Ishikawa (cell line): ENCODE measurements at regions not wholly inside any gene's neighbourhood (a gene's known extent, or its start where the extent isn't known, plus 50 kb on each side); places are given as distances from the start of the nearest gene placed in this dataset.

Experiments used
- CEBPB ChIP-seq: IDR thresholded peaks from 2 replicates; pipeline ENCODE4 v1.6.1; 2012
- EGR1 ChIP-seq: IDR thresholded peaks from 2 replicates; pipeline ENCODE4 v1.6.1; 2012
- EP300 ChIP-seq: IDR thresholded peaks from 2 replicates; pipeline ENCODE4 v1.6.1; 2012; ENCODE audit warnings: borderline replicate concordance
- FOXM1 ChIP-seq: IDR thresholded peaks from 2 replicates; pipeline ENCODE4 v1.6.1; 2012; ENCODE audit warnings: low read depth, borderline replicate concordance
- NFIC ChIP-seq: IDR thresholded peaks from 2 replicates; pipeline ENCODE4 v1.6.1; 2012
- RAD21 ChIP-seq: IDR thresholded peaks from 2 replicates; pipeline ENCODE4 v1.6.1; 2012; ENCODE audit warnings: low read depth
- YY1 ChIP-seq: IDR thresholded peaks from 2 replicates; pipeline ENCODE4 v1.6.1; 2012; ENCODE audit warnings: low read depth
- ZBTB7A ChIP-seq: IDR thresholded peaks from 2 replicates; pipeline ENCODE4 v1.6.1; 2012; ENCODE audit warnings: low read depth
- TF ChIP-seq, protein P1 (sequence below): IDR thresholded peaks from 2 replicates; pipeline ENCODE4 v1.6.1; 2012; ENCODE audit warnings: low read depth, mild to moderate bottlenecking

DNA sequence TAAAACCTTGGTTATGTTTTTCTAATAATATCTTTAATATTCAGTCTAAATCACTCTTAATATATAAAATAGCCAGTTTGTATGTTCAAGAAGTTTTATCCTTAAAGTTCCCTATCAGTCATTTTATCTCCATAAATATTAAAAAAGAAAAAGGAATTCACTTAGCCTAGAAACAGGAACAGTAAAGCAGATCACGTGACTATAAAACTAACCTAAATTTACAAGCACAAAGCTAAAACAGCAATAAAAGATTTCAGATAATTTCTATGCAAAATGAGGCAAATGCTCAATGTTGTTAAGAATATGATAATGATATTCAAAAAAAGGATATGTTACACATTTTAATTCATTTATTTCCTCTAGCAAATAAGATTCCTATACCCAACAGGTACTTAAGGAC lies 57.1 kb upstream of the TNIP3 start:
- TF ChIP-seq CEBPB: no peak
- no peak for TF ChIP-seq EGR1
- no peak for TF ChIP-seq ZBTB7A
- TF ChIP-seq EP300: no peak
- TF ChIP-seq NFIC: no peak
- no peak for TF ChIP-seq RAD21
- TF ChIP-seq, protein P1, sequence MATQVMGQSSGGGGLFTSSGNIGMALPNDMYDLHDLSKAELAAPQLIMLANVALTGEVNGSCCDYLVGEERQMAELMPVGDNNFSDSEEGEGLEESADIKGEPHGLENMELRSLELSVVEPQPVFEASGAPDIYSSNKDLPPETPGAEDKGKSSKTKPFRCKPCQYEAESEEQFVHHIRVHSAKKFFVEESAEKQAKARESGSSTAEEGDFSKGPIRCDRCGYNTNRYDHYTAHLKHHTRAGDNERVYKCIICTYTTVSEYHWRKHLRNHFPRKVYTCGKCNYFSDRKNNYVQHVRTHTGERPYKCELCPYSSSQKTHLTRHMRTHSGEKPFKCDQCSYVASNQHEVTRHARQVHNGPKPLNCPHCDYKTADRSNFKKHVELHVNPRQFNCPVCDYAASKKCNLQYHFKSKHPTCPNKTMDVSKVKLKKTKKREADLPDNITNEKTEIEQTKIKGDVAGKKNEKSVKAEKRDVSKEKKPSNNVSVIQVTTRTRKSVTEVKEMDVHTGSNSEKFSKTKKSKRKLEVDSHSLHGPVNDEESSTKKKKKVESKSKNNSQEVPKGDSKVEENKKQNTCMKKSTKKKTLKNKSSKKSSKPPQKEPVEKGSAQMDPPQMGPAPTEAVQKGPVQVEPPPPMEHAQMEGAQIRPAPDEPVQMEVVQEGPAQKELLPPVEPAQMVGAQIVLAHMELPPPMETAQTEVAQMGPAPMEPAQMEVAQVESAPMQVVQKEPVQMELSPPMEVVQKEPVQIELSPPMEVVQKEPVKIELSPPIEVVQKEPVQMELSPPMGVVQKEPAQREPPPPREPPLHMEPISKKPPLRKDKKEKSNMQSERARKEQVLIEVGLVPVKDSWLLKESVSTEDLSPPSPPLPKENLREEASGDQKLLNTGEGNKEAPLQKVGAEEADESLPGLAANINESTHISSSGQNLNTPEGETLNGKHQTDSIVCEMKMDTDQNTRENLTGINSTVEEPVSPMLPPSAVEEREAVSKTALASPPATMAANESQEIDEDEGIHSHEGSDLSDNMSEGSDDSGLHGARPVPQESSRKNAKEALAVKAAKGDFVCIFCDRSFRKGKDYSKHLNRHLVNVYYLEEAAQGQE: no peak
- TF ChIP-seq YY1: no peak
- TF ChIP-seq FOXM1: no peak
